MCF 10A (cell line): ENCODE measurements at regions not wholly inside any gene's neighbourhood (a gene's known extent, or its start where the extent isn't known, plus 50 kb on each side); places are given as distances from the start of the nearest gene placed in this dataset.
A peak's percentile ranks its signal among the peaks of the same experiment; 100 is the strongest.

Experiments used
- BruUV-seq: library from RNA; stranded (reverse); fragments of 400-500 nt; replicated peaks from 2 replicates; lab custom pipeline; 2021; lab: Mats Ljungman, UMichigan
- CTCF ChIA-PET: fragments of 300-600 bp; sonication (Branson Sonifier 250); formaldehyde crosslinking; extraction: SDS; loops from one replicate; lab custom pipeline; 2021; ENCODE audit warnings: antibody characterized with exemption, inconsistent platforms; lab: Yijun Ruan, JAX
- POLR2A ChIA-PET: fragments of 300-600, 350-650 bp; sonication (Branson Sonifier 250); formaldehyde crosslinking; extraction: SDS; loops from one replicate; lab custom pipeline; 2020; ENCODE audit warnings: antibody characterized with exemption, inconsistent platforms; lab: Yijun Ruan, JAX
- DNase-seq: peaks from one replicate; pipeline ENCODE4 v3.0.0-alpha.2; 2018; ENCODE audit not compliant: unreplicated experiment
- H3K27ac Mint-ChIP-seq: one replicate; pipeline ENCODE4 v1.8.0; 2022; ENCODE audit warnings: mild to moderate bottlenecking, low read depth, mixed read lengths; ENCODE audit not compliant: unreplicated experiment
- H3K27me3 Mint-ChIP-seq: one replicate; pipeline ENCODE4 v1.8.0; 2022; ENCODE audit warnings: mixed read lengths; ENCODE audit not compliant: insufficient read depth, unreplicated experiment
- H3K36me3 Mint-ChIP-seq: one replicate; pipeline ENCODE4 v1.8.0; 2022; ENCODE audit warnings: mild to moderate bottlenecking, moderate library complexity, mixed read lengths; ENCODE audit not compliant: insufficient read depth, unreplicated experiment
- H3K4me1 Mint-ChIP-seq: one replicate; pipeline ENCODE4 v1.8.0; 2022; ENCODE audit warnings: mixed read lengths; ENCODE audit not compliant: insufficient read depth, unreplicated experiment
- H3K4me3 Mint-ChIP-seq: one replicate; pipeline ENCODE4 v1.8.0; 2022; ENCODE audit warnings: mild to moderate bottlenecking, moderate library complexity, mixed read lengths; ENCODE audit not compliant: unreplicated experiment
- H3K9me3 Mint-ChIP-seq: one replicate; pipeline ENCODE4 v1.8.0; 2022; ENCODE audit warnings: mixed read lengths; ENCODE audit not compliant: unreplicated experiment
- CTCF ChIP-seq: fragments of 200-600 bp; IDR thresholded peaks from one replicate; pipeline ENCODE4 v1.8.0; 2022; ENCODE audit warnings: antibody characterized with exemption, mild to moderate bottlenecking; ENCODE audit not compliant: unreplicated experiment
- intact Hi-C: fragments of 100-400 bp; cut with micrococcal nuclease; formaldehyde crosslinking; loops from 2 replicates; pipeline ENCODE4 v1.14.1; 2022

DNA sequence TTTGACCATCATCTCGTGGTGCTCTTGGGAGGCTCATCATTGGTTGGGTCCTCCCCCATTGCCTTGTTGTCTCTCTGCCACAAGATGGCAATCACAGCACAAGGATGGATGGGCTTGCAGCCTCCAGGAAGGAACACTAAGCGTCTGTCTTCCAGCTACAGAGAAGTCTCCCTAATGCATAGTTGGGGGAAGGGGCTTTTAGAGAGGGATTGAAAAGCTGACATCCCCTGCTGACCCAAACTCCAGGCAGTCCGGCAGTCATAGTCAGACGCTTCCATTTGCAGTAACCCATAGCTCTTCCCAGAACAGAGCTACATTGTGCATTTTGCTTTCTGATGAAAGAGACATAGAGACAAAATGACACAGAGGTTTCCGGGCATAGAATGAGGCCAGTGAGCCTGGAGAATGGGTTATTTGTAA, 111.4 kb downstream of the UTP18 start:
- DNase-seq = peak; percentile 77
- ChIA-PET POLR2A (interaction anchor here (1.0 to 1.2 kb wide), 3 partner anchors 8 to 164 kb away, joined by 3 to 4 read pairs (median 3); no protein-coding TSS in a partner anchor), CTCF (interaction anchor here (0.6 to 8.3 kb wide), 47 partner anchors 8 to 1766 kb away, joined by 3 to 100 read pairs (median 4); no protein-coding TSS in a partner anchor)
- no peaks in the 10 kb centered on the region for H3K36me3 Mint-ChIP-seq
- TF ChIP-seq CTCF = peak; percentile 74
- H3K4me3 Mint-ChIP-seq = peak overlapping the region; percentile 75
- no TSS peak for BruUV-seq
- H3K9me3 Mint-ChIP-seq = no peaks in the 10 kb centered on the region
- peak overlapping the region; percentile 80 for H3K27ac Mint-ChIP-seq
- H3K4me1 Mint-ChIP-seq = peaks cover 13% of the 10 kb centered on the region
- H3K27me3 Mint-ChIP-seq = no peaks in the 10 kb centered on the region
- intact Hi-C loops = loop anchor here (1.0 to 2.0 kb wide), 5 partner anchors 165 to 925 kb away; no protein-coding TSS in a partner anchor

GRCh38 chr17:51372345-51373004, 112.1 kb downstream of the UTP18 start:
- no peaks in the 10 kb centered on the region for H3K36me3 Mint-ChIP-seq
- BruUV-seq = TSS peak; percentile 92
- no peaks in the 10 kb centered on the region for H3K9me3 Mint-ChIP-seq
- DNase-seq = peak; percentile 69
- peaks cover 13% of the 10 kb centered on the region for H3K4me1 Mint-ChIP-seq
- peak overlapping the region; percentile 80 for H3K27ac Mint-ChIP-seq
- H3K27me3 Mint-ChIP-seq = no peaks in the 10 kb centered on the region
- no peak for TF ChIP-seq CTCF
- peak overlapping the region; percentile 75 for H3K4me3 Mint-ChIP-seq
- CTCF ChIA-PET = interaction anchor here (0.6 to 8.3 kb wide), 28 partner anchors 8 to 1765 kb away, joined by 3 to 100 read pairs (median 4); no protein-coding TSS in a partner anchor
- intact Hi-C loops = loop anchor here (2.0 kb wide), 1 partner anchor 734 kb away; no protein-coding TSS in a partner anchor
- POLR2A ChIA-PET = interaction anchor here (1.2 kb wide), 2 partner anchors 8 to 163 kb away, joined by 3 to 4 read pairs; no protein-coding TSS in a partner anchor

- ChIA-PET POLR2A (no interaction called here), CTCF (interaction anchor here (0.6 to 8.3 kb wide), 3 partner anchors 13 to 162 kb away, joined by 4 to 100 read pairs (median 6); no protein-coding TSS in a partner anchor)
- H3K36me3 Mint-ChIP-seq = no peaks in the 10 kb centered on the region
- no peaks in the 10 kb centered on the region for H3K9me3 Mint-ChIP-seq
- no peak for DNase-seq
- H3K27me3 Mint-ChIP-seq = no peaks in the 10 kb centered on the region
- no peak overlapping the region for H3K4me3 Mint-ChIP-seq
- intact Hi-C loops = loop anchor here (2.0 kb wide), 1 partner anchor 733 kb away; no protein-coding TSS in a partner anchor
- no TSS peak for BruUV-seq
- TF ChIP-seq CTCF = no peak
- peaks cover 13% of the 10 kb centered on the region for H3K4me1 Mint-ChIP-seq
- H3K27ac Mint-ChIP-seq = no peak overlapping the region
These were observed 113.3 kb downstream of the UTP18 start for GRCh38 chr17:51373489-51374152.

- BruUV-seq = no TSS peak
- Mint-ChIP-seq H3K4me1 (peaks cover 13% of the 10 kb centered on the region), H3K27ac (no peak overlapping the region), H3K36me3 (no peaks in the 10 kb centered on the region), H3K27me3 (no peaks in the 10 kb centered on the region), H3K4me3 (no peak overlapping the region), H3K9me3 (no peaks in the 10 kb centered on the region)
- TF ChIP-seq CTCF = no peak
- POLR2A ChIA-PET = no interaction called here
- CTCF ChIA-PET = interaction anchor here (0.6 to 8.3 kb wide), 4 partner anchors 13 to 708 kb away, joined by 3 to 100 read pairs (median 5); no protein-coding TSS in a partner anchor
- DNase-seq = no peak
- intact Hi-C loops = no loop called here
These were observed 113.9 kb downstream of the UTP18 start for GRCh38 chr17:51374209-51374608.
